ENCODE measurements at regions not wholly inside any gene's neighbourhood (a gene's known extent, or its start where the extent isn't known, plus 50 kb on each side); places are given as distances from the start of the nearest gene placed in this dataset.
"Not testable (repeated sequence)": the region's sequence is repeated elsewhere in the genome, so short reads cannot be mapped to it uniquely, and the experiment has no call there.

DNA sequence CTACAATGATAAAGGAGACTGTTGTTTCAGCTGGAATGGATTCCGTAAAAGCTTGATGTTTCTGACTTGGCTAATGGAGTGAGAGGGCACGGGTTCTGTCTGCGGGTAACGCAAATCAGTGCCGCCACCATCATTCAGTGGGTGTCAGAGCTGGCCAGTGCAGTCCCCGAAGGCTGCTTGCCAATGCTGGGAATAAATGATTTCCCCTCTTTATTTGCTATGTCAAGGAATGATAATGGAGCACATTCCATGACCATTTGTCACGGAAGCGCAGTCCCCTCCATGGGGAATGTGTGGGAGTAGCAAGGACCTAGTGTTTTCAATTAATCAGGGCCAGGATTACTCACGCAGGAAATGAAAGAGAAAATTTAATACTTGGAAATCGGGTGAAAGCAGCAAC lies 899.3 kb downstream of the UQCRFS1 start:
- no peak overlapping the region for H3K4me3 ChIP-seq (replicated peaks in 1 of 2; ENCODE audit: low read depth in 2 of 2, low read length in 2 of 2)
- TF ChIP-seq, protein P1, sequence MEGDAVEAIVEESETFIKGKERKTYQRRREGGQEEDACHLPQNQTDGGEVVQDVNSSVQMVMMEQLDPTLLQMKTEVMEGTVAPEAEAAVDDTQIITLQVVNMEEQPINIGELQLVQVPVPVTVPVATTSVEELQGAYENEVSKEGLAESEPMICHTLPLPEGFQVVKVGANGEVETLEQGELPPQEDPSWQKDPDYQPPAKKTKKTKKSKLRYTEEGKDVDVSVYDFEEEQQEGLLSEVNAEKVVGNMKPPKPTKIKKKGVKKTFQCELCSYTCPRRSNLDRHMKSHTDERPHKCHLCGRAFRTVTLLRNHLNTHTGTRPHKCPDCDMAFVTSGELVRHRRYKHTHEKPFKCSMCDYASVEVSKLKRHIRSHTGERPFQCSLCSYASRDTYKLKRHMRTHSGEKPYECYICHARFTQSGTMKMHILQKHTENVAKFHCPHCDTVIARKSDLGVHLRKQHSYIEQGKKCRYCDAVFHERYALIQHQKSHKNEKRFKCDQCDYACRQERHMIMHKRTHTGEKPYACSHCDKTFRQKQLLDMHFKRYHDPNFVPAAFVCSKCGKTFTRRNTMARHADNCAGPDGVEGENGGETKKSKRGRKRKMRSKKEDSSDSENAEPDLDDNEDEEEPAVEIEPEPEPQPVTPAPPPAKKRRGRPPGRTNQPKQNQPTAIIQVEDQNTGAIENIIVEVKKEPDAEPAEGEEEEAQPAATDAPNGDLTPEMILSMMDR (IDR thresholded peaks at IDR 0.05; ENCODE audit: low read depth, low read length): no peak
- peak; percentile 77 to 90 for DNase-seq (ENCODE audit: low read depth in 2 of 2)

DNA sequence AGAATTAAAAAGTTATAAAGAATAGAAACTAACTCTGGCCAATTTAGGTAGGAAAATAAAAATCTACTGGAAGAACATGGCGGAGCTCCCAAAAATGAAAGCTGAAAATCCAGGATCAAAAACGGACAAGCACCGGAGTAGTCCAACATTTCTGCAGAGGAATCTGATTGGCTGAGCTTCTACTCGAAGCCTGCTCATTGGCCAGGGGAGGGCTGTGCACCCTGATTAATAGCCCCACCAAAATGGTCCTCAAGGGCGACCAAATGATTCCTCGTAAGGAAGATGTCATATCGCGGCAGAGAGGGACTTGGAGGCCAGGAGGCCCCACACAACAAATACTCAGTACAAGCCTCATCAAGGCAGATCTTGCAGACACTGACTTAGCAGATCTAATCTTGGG lies 900.7 kb downstream of the UQCRFS1 start:
- no peak for DNase-seq (ENCODE audit: low read depth in 2 of 2)
- TF ChIP-seq, protein P1 (IDR thresholded peaks at IDR 0.05; ENCODE audit: low read depth, low read length): no peak
- no peak overlapping the region for H3K4me3 ChIP-seq (replicated peaks in 1 of 2; ENCODE audit: low read depth in 2 of 2, low read length in 2 of 2)

DNA sequence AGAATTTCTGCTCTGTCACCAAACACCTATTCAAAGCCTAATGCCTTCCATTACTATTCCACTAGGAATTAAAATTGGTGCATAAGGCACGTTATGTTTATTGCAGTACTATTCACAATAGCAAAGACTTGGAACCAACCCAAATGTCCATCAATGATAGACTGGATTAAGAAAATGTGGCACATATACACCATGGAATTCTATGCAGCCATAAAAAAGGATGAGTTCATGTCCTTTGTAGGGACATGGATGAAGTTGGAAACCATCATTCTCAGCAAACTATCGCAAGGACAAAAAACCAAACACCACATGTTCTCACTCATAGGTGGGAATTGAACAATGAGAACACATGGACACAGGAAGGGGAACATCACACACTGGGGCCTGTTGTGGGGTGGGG lies 902.1 kb downstream of the UQCRFS1 start:
- not testable (repeated sequence) for DNase-seq (ENCODE audit: low read depth in 2 of 2)

DNA sequence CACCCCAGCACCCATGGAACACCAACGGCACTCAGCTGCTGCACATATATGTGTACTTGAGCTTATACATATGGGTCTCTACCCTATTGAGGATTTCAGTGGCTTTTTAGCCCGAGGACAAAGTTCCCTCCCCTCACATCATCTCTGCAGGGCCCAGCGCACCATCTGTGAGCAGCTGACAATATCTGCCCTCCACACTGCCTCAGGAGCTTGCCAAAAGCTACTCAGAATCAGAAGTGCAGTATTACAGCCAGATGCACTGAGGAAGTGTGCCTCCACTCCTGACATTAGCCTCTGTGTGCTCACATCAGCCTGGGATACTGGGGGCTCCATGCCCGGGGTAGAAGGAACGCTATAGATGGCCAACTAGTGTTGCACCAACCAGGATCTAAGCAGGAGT lies 903.9 kb downstream of the UQCRFS1 start:
- TF ChIP-seq, protein P1 (IDR thresholded peaks at IDR 0.05; ENCODE audit: low read depth, low read length): no peak
- H3K4me3 ChIP-seq (replicated peaks in 1 of 2; ENCODE audit: low read depth in 2 of 2, low read length in 2 of 2): no peak overlapping the region
- no peak for DNase-seq (ENCODE audit: low read depth in 2 of 2)

More for the DNA sequence above, 902.1 kb downstream of the UQCRFS1 start:
- not testable (repeated sequence) for H3K4me3 ChIP-seq (replicated peaks in 1 of 2; ENCODE audit: low read depth in 2 of 2, low read length in 2 of 2)

DNA sequence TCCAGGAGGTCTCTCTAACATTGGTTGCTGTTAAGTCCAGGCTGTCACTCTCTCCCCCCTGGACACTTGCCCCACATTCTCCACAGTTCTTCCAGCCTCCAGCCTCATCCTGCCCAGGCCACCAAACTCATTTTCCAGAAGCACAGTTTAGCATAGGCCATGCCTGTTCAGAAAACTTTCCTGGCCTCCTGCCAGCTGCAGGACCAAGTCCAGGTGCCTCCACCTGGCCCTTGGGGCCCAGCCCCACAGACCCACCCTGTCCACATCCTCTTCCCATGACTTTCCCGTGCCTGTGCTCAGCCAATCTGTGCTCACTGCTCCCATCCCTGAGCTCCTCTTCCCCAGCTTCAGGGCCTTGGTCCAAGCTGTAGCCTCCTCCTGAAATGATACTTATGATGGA lies 905.0 kb downstream of the UQCRFS1 start:
- no peak overlapping the region for H3K4me3 ChIP-seq (replicated peaks in 1 of 2; ENCODE audit: low read depth in 2 of 2, low read length in 2 of 2)
- no peak for DNase-seq (ENCODE audit: low read depth in 2 of 2)
- TF ChIP-seq, protein P1 (IDR thresholded peaks at IDR 0.05; ENCODE audit: low read depth, low read length): no peak

DNA sequence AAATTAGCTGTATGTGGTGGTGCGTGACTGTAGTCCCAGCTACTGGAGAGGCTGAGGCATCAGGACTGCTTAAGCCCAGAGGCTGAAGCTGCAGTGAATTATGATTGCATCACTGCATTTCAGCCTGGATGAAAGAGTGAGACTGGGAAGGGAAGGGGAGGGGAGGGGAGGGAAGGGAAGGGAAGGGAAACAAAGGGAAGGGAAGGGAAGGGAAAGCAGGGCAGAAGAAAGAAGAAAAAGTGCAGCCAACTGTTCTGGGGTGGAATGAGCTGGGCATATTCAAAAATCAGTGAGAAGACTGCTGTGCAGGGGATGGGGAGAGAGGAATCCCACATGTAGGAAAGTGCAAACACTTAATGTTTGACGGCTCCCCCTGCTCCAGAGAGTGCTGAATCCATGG lies 905.5 kb downstream of the UQCRFS1 start:
- DNase-seq (ENCODE audit: low read depth in 2 of 2): peak in 1 of 2 donors; percentile 70
- no peak overlapping the region for H3K4me3 ChIP-seq (replicated peaks in 1 of 2; ENCODE audit: low read depth in 2 of 2, low read length in 2 of 2)
- TF ChIP-seq, protein P1 (IDR thresholded peaks at IDR 0.05; ENCODE audit: low read depth, low read length): no peak

DNA sequence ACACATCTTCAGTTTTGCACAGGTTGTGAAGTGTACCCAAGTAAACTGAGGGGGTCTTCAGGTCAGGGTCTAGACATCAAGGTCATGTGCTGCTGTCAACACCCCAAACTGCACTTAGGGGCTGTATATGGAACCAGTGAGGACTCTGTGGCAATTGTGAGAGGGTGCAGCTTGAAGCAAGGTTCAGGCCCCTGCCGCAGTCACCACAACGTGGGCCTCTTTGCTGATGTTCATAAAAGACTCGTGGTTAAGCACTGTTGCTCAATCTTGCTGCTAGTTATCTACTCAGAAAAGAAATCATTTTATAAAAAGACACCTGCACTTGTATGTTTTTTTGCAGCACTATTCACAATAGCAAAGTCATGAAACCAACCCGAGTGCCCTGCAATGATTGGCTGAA lies 907.4 kb downstream of the UQCRFS1 start:
- H3K4me3 ChIP-seq (replicated peaks in 1 of 2; ENCODE audit: low read depth in 2 of 2, low read length in 2 of 2): no peak overlapping the region
- no peak for DNase-seq (ENCODE audit: low read depth in 2 of 2)
- TF ChIP-seq, protein P1 (IDR thresholded peaks at IDR 0.05; ENCODE audit: low read depth, low read length): no peak

All from cardiac fibroblast (primary cell).